ENCODE measurements at regions not wholly inside any gene's neighbourhood (a gene's known extent, or its start where the extent isn't known, plus 50 kb on each side); places are given as distances from the start of the nearest gene placed in this dataset.

DNA sequence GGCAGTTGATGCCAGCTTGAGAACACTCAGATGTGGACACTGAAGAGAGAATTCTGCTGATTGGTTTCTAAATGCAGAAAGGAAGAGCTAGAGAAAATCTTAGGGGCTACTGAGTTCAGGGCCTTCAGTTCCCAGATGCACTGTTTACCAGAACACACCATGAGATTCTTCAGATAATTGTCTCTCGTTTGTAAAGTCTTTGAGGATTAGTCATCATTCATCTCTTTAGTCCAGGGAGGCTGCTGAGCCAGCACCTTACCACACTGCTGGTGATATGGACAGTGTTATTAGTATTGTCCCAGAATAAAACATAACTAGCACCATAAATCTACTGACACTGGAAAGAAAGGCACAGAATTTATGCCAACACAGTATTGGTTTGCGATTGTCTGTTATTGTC lies 690.8 kb upstream of the CELF4 start:
- no peaks in the 10 kb centered on the region for H3K9me3 Mint-ChIP-seq
- ATAC-seq (no peak), DNase-seq (ENCODE audit: low spot score) (no peak)
- H3K4me3 Mint-ChIP-seq, result no peak overlapping the region
- no peak overlapping the region for H2AFZ ChIP-seq
- no peak overlapping the region for H3K27ac Mint-ChIP-seq
- H4K20me1 ChIP-seq (replicated peaks; ENCODE audit: insufficient read depth), result no peaks in the 10 kb centered on the region
- no peak overlapping the region for H3K4me3 ChIP-seq
- no peaks in the 10 kb centered on the region for H3K36me3 Mint-ChIP-seq (ENCODE audit: low read depth)
- no peak for TF ChIP-seq POLR2AphosphoS5 (IDR thresholded peaks at IDR 0.05; ENCODE audit: low read depth)
- TF ChIP-seq, protein P1, sequence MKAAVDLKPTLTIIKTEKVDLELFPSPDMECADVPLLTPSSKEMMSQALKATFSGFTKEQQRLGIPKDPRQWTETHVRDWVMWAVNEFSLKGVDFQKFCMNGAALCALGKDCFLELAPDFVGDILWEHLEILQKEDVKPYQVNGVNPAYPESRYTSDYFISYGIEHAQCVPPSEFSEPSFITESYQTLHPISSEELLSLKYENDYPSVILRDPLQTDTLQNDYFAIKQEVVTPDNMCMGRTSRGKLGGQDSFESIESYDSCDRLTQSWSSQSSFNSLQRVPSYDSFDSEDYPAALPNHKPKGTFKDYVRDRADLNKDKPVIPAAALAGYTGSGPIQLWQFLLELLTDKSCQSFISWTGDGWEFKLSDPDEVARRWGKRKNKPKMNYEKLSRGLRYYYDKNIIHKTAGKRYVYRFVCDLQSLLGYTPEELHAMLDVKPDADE (IDR thresholded peaks at IDR 0.05), result no peak
- no peaks in the 10 kb centered on the region for H3F3A ChIP-seq (replicated peaks; ENCODE audit: low read depth)
- H3K9me2 ChIP-seq (ENCODE audit: insufficient read depth), result no peaks in the 10 kb centered on the region
- H3K4me1 Mint-ChIP-seq, result peaks cover 11% of the 10 kb centered on the region
- H3K27me3 Mint-ChIP-seq (ENCODE audit: insufficient read depth, low read depth, poor library complexity), result no peaks in the 10 kb centered on the region
- H3K79me2 ChIP-seq (replicated peaks; ENCODE audit: insufficient read depth), result no peaks in the 10 kb centered on the region
- no peaks in the 10 kb centered on the region for H3K27me3 ChIP-seq (ENCODE audit: insufficient read depth)
- H3K4me2 ChIP-seq, result no peak overlapping the region
- H3K4me1 ChIP-seq (ENCODE audit: insufficient read depth), result peaks cover 8% of the 10 kb centered on the region; the same call in 1 of the 2 replicates
- no peak overlapping the region for H3K27ac ChIP-seq (ENCODE audit: low read depth)
- no peaks in the 10 kb centered on the region for H3K36me3 ChIP-seq (ENCODE audit: insufficient read depth)

DNA sequence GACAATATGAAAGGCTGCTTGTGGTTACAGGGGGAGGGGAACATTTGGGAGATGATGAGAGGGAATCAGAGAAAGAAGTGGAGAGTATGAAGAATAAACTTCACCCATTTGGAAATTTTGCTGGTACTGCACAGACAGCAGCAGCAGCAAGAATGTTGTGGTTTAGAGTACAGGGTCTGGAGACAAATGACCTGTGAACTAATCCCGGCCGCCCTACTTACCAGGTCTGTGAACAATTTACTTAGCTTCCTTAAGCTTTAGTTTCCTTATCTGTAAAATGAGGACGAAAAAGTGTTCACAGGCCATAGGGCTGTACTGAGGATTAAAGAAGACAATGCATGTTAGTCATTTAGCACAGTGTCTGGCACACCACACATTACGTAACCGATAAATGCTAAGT lies 685.4 kb upstream of the CELF4 start:
- ATAC-seq, result no peak
- Mint-ChIP-seq H3K9me3 (no peaks in the 10 kb centered on the region), H3K27ac (no peak overlapping the region), H3K36me3 (ENCODE audit: low read depth) (no peaks in the 10 kb centered on the region), H3K4me3 (no peak overlapping the region), H3K27me3 (ENCODE audit: insufficient read depth, low read depth, poor library complexity) (no peaks in the 10 kb centered on the region), H3K4me1 (peaks cover 17% of the 10 kb centered on the region)
- DNase-seq (ENCODE audit: low spot score), result no peak
- Histone ChIP-seq H3K27me3 (ENCODE audit: insufficient read depth) (no peaks in the 10 kb centered on the region), H3K9me2 (ENCODE audit: insufficient read depth) (no peaks in the 10 kb centered on the region), H3K4me3 (no peak overlapping the region), H3K4me2 (no peak overlapping the region), H2AFZ (no peak overlapping the region), H3K4me1 (ENCODE audit: insufficient read depth) (peaks cover 14% of the 10 kb centered on the region; the same call in 1 of the 2 replicates), H3K79me2 (replicated peaks; ENCODE audit: insufficient read depth) (no peaks in the 10 kb centered on the region), H3K27ac (ENCODE audit: low read depth) (no peak overlapping the region), H4K20me1 (replicated peaks; ENCODE audit: insufficient read depth) (no peaks in the 10 kb centered on the region), H3K36me3 (ENCODE audit: insufficient read depth) (no peaks in the 10 kb centered on the region), H3F3A (replicated peaks; ENCODE audit: low read depth) (no peaks in the 10 kb centered on the region)
- TF ChIP-seq STAT1 (IDR thresholded peaks at IDR 0.05; ENCODE audit: unreplicated experiment) (no peak), ZNF114 (CRISPR knock-in tag; IDR thresholded peaks at IDR 0.05) (no peak), EZH2phosphoT487 (IDR thresholded peaks at IDR 0.05; ENCODE audit: unreplicated experiment) (no peak), JUNB (IDR thresholded peaks at IDR 0.05; ENCODE audit: unreplicated experiment) (no peak), EZH2 (IDR thresholded peaks at IDR 0.05; ENCODE audit: low read depth, unreplicated experiment) (no peak), NANOG (IDR thresholded peaks at IDR 0.05; ENCODE audit: borderline replicate concordance) (no peak)
- TF ChIP-seq, protein P2, sequence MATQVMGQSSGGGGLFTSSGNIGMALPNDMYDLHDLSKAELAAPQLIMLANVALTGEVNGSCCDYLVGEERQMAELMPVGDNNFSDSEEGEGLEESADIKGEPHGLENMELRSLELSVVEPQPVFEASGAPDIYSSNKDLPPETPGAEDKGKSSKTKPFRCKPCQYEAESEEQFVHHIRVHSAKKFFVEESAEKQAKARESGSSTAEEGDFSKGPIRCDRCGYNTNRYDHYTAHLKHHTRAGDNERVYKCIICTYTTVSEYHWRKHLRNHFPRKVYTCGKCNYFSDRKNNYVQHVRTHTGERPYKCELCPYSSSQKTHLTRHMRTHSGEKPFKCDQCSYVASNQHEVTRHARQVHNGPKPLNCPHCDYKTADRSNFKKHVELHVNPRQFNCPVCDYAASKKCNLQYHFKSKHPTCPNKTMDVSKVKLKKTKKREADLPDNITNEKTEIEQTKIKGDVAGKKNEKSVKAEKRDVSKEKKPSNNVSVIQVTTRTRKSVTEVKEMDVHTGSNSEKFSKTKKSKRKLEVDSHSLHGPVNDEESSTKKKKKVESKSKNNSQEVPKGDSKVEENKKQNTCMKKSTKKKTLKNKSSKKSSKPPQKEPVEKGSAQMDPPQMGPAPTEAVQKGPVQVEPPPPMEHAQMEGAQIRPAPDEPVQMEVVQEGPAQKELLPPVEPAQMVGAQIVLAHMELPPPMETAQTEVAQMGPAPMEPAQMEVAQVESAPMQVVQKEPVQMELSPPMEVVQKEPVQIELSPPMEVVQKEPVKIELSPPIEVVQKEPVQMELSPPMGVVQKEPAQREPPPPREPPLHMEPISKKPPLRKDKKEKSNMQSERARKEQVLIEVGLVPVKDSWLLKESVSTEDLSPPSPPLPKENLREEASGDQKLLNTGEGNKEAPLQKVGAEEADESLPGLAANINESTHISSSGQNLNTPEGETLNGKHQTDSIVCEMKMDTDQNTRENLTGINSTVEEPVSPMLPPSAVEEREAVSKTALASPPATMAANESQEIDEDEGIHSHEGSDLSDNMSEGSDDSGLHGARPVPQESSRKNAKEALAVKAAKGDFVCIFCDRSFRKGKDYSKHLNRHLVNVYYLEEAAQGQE (IDR thresholded peaks at IDR 0.05; ENCODE audit: unreplicated experiment), result no peak
- TF ChIP-seq, protein P3, sequence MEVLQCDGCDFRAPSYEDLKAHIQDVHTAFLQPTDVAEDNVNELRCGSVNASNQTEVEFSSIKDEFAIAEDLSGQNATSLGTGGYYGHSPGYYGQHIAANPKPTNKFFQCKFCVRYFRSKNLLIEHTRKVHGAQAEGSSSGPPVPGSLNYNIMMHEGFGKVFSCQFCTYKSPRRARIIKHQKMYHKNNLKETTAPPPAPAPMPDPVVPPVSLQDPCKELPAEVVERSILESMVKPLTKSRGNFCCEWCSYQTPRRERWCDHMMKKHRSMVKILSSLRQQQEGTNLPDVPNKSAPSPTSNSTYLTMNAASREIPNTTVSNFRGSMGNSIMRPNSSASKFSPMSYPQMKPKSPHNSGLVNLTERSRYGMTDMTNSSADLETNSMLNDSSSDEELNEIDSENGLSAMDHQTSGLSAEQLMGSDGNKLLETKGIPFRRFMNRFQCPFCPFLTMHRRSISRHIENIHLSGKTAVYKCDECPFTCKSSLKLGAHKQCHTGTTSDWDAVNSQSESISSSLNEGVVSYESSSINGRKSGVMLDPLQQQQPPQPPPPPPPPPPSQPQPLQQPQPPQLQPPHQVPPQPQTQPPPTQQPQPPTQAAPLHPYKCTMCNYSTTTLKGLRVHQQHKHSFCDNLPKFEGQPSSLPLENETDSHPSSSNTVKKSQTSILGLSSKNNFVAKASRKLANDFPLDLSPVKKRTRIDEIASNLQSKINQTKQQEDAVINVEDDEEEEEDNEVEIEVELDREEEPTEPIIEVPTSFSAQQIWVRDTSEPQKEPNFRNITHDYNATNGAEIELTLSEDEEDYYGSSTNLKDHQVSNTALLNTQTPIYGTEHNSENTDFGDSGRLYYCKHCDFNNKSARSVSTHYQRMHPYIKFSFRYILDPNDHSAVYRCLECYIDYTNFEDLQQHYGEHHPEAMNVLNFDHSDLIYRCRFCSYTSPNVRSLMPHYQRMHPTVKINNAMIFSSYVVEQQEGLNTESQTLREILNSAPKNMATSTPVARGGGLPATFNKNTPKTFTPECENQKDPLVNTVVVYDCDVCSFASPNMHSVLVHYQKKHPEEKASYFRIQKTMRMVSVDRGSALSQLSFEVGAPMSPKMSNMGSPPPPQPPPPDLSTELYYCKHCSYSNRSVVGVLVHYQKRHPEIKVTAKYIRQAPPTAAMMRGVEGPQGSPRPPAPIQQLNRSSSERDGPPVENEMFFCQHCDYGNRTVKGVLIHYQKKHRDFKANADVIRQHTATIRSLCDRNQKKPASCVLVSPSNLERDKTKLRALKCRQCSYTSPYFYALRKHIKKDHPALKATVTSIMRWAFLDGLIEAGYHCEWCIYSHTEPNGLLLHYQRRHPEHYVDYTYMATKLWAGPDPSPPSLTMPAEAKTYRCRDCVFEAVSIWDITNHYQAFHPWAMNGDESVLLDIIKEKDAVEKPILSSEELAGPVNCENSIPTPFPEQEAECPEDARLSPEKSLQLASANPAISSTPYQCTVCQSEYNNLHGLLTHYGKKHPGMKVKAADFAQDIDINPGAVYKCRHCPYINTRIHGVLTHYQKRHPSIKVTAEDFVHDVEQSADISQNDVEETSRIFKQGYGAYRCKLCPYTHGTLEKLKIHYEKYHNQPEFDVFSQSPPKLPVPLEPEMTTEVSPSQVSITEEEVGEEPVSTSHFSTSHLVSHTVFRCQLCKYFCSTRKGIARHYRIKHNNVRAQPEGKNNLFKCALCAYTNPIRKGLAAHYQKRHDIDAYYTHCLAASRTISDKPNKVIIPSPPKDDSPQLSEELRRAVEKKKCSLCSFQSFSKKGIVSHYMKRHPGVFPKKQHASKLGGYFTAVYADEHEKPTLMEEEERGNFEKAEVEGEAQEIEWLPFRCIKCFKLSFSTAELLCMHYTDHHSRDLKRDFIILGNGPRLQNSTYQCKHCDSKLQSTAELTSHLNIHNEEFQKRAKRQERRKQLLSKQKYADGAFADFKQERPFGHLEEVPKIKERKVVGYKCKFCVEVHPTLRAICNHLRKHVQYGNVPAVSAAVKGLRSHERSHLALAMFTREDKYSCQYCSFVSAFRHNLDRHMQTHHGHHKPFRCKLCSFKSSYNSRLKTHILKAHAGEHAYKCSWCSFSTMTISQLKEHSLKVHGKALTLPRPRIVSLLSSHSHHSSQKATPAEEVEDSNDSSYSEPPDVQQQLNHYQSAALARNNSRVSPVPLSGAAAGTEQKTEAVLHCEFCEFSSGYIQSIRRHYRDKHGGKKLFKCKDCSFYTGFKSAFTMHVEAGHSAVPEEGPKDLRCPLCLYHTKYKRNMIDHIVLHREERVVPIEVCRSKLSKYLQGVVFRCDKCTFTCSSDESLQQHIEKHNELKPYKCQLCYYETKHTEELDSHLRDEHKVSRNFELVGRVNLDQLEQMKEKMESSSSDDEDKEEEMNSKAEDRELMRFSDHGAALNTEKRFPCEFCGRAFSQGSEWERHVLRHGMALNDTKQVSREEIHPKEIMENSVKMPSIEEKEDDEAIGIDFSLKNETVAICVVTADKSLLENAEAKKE (CRISPR knock-in tag; IDR thresholded peaks at IDR 0.05), result no peak
- TF ChIP-seq, protein P1 (IDR thresholded peaks at IDR 0.05), result no peak

Measured in GM23338 (cell line).